HUES6 (cell line): ENCODE measurements at regions not wholly inside any gene's neighbourhood (a gene's known extent, or its start where the extent isn't known, plus 50 kb on each side); places are given as distances from the start of the nearest gene placed in this dataset.

Source experiments
- H3K27ac ChIP-seq: 2 replicates; pipeline ENCODE4 v1.7.0; 2013; ENCODE audit warnings: low read depth, mild to moderate bottlenecking, low read length, inconsistent platforms
- H3K27me3 ChIP-seq: 2 replicates; pipeline ENCODE4 v1.6.1; 2013; ENCODE audit warnings: low read length; ENCODE audit not compliant: control insufficient read depth, insufficient read depth
- H3K36me3 ChIP-seq: 2 replicates; pipeline ENCODE4 v1.6.1; 2013; ENCODE audit warnings: low read length; ENCODE audit not compliant: control insufficient read depth, insufficient read depth
- H3K4me1 ChIP-seq: 2 replicates; pipeline ENCODE4 v1.6.1; 2013; ENCODE audit warnings: low read length; ENCODE audit not compliant: control insufficient read depth, insufficient read depth
- H3K4me3 ChIP-seq: 2 replicates; pipeline ENCODE4 v1.5.1; 2013; ENCODE audit warnings: low read depth, low read length
- H3K9ac ChIP-seq: one replicate; pipeline ENCODE4 v1.6.1; 2013; ENCODE audit warnings: mild to moderate bottlenecking, low read length
- H3K9me3 ChIP-seq: 2 replicates; pipeline ENCODE4 v1.6.1; 2013; ENCODE audit warnings: low read depth, low read length; ENCODE audit not compliant: control insufficient read depth, insufficient read depth

DNA sequence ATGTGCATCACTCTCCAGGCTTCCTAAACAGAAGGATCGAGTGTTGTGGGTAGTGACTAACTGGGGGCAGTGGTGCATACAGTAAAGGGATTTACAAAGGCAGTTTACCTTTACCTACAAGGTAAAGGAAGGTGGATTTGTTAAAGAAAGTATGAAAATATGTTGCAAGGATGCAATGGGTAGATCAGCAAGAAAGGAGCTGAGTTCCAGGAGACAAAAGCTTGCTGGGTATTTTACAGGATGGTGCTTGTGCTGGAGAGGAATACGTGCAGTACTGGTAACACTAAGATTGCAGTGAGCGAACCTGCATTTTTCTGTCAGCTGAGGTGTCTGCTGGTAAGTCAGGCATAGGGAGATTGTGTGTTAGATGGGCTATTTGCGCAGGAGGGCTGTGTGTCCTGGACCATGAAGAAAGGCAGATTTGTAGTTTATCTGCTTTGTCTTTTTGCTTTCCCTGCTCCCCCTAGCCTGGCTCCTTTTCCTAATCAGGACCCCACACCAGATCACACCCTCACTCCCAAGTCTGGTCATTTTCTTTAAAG, 304.6 kb downstream of the THBS2 start:
- Histone ChIP-seq H3K27ac (no peak overlapping the region), H3K36me3 (no peaks in the 10 kb centered on the region), H3K9ac (no peak overlapping the region), H3K4me1 (no peaks in the 10 kb centered on the region), H3K4me3 (no peak overlapping the region), H3K9me3 (peaks cover 9% of the 10 kb centered on the region), H3K27me3 (no peaks in the 10 kb centered on the region)

- no peaks in the 10 kb centered on the region for H3K36me3 ChIP-seq
- H3K4me3 ChIP-seq, result no peak overlapping the region
- peaks cover 9% of the 10 kb centered on the region for H3K9me3 ChIP-seq
- H3K27ac ChIP-seq, result no peak overlapping the region
- H3K4me1 ChIP-seq, result no peaks in the 10 kb centered on the region
- no peak overlapping the region for H3K9ac ChIP-seq
- H3K27me3 ChIP-seq, result no peaks in the 10 kb centered on the region
Observed at GRCh38 chr6:168948002-168948401, 305.6 kb downstream of the THBS2 start.

GRCh38 chr6:168943231-168943905, 310.3 kb downstream of the THBS2 start:
- no peaks in the 10 kb centered on the region; the same call in 1 of the 2 replicates for H3K4me1 ChIP-seq
- H3K27ac ChIP-seq, result no peak overlapping the region
- H3K27me3 ChIP-seq, result no peaks in the 10 kb centered on the region
- no peaks in the 10 kb centered on the region for H3K36me3 ChIP-seq
- no peaks in the 10 kb centered on the region for H3K9me3 ChIP-seq
- H3K4me3 ChIP-seq, result no peak overlapping the region
- no peak overlapping the region for H3K9ac ChIP-seq

DNA sequence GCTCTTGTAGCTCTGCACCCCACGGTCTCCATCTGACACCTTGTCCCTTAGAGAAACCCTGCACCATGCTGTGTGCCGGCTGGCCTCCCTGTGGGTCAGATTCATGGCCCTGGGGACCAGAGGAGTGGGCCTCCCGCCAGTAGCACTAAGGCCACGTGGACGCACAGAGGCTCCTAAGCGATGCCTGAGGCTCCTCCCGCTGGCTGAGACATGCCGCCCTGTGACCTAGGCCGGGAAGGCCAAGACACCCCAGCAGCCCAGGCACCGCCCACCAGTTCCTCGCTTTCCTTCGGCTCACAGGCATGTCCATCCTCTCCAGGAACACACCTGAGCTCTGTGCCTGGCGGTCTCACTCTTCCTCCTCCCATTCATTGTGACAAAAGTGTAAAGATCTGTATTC, 311.0 kb downstream of the THBS2 start:
- no peaks in the 10 kb centered on the region; the same call in 1 of the 2 replicates for H3K4me1 ChIP-seq
- no peaks in the 10 kb centered on the region for H3K36me3 ChIP-seq
- H3K27me3 ChIP-seq, result no peaks in the 10 kb centered on the region
- H3K27ac ChIP-seq, result no peak overlapping the region
- no peaks in the 10 kb centered on the region for H3K9me3 ChIP-seq
- no peak overlapping the region for H3K4me3 ChIP-seq
- no peak overlapping the region for H3K9ac ChIP-seq

GRCh38 chr6:168941036-168941435, 312.6 kb downstream of the THBS2 start:
- Histone ChIP-seq H3K9me3 (no peaks in the 10 kb centered on the region), H3K27me3 (no peaks in the 10 kb centered on the region), H3K4me1 (no peaks in the 10 kb centered on the region; the same call in 1 of the 2 replicates), H3K4me3 (no peak overlapping the region), H3K9ac (no peak overlapping the region), H3K27ac (no peak overlapping the region), H3K36me3 (no peaks in the 10 kb centered on the region)

DNA sequence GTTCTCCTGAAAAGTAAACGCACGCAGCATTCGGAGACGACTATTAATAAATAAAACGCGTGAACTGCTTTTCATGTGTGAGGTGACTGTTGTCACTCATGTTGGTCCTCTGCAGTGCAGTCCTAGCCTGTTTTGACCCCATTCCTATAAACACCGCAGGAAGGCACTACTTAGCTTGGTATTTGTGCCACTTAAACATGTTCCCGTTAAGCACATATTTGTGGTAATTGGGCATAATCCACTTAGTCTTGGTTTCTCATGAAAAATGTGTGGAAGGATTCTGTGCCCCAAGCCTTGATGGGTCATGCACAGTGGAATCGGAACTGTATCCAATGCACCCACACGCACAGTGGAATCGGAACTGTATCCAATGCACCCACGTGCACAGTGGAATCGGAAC, 313.9 kb downstream of the THBS2 start:
- Histone ChIP-seq H3K4me1 (no peaks in the 10 kb centered on the region; the same call in 1 of the 2 replicates), H3K4me3 (no peak overlapping the region), H3K9me3 (no peaks in the 10 kb centered on the region), H3K27ac (no peak overlapping the region), H3K27me3 (no peaks in the 10 kb centered on the region), H3K9ac (no peak overlapping the region), H3K36me3 (no peaks in the 10 kb centered on the region)

DNA sequence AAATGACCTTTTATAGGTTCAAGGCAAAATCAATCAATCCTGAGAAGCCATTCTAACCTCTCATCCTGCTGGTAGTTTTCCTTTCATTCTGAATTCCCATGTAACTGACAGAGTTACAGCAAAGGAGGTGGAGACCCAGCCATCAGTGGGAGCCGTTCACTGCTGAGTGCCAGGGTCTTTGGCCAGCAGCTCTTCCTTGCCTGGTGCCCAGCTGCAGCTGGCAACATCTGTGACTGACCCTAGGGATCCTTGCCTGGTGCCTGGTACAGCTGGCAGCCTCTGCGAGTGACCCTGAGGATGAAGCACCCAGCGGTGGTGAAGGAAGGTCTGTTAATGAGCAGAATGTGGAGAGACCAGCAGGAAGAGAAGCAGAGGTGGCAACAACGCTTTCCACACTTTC, 314.6 kb downstream of the THBS2 start:
- Histone ChIP-seq H3K27me3 (no peaks in the 10 kb centered on the region), H3K27ac (no peak overlapping the region), H3K9ac (no peak overlapping the region), H3K4me3 (no peak overlapping the region), H3K9me3 (no peaks in the 10 kb centered on the region), H3K36me3 (no peaks in the 10 kb centered on the region), H3K4me1 (no peaks in the 10 kb centered on the region; the same call in 1 of the 2 replicates)

GRCh38 chr6:168938546-168938945, 315.1 kb downstream of the THBS2 start:
- no peak overlapping the region for H3K27ac ChIP-seq
- H3K9ac ChIP-seq, result no peak overlapping the region
- H3K36me3 ChIP-seq, result no peaks in the 10 kb centered on the region
- H3K4me3 ChIP-seq, result no peak overlapping the region
- no peaks in the 10 kb centered on the region; the same call in 1 of the 2 replicates for H3K4me1 ChIP-seq
- H3K27me3 ChIP-seq, result no peaks in the 10 kb centered on the region
- no peaks in the 10 kb centered on the region for H3K9me3 ChIP-seq

GRCh38 chr6:168937054-168937453, 316.6 kb downstream of the THBS2 start:
- peaks cover 11% of the 10 kb centered on the region for H3K9me3 ChIP-seq
- H3K27ac ChIP-seq, result no peak overlapping the region
- H3K4me3 ChIP-seq, result no peak overlapping the region
- no peak overlapping the region for H3K9ac ChIP-seq
- H3K27me3 ChIP-seq, result no peaks in the 10 kb centered on the region
- H3K36me3 ChIP-seq, result no peaks in the 10 kb centered on the region
- no peaks in the 10 kb centered on the region; the same call in 1 of the 2 replicates for H3K4me1 ChIP-seq

DNA sequence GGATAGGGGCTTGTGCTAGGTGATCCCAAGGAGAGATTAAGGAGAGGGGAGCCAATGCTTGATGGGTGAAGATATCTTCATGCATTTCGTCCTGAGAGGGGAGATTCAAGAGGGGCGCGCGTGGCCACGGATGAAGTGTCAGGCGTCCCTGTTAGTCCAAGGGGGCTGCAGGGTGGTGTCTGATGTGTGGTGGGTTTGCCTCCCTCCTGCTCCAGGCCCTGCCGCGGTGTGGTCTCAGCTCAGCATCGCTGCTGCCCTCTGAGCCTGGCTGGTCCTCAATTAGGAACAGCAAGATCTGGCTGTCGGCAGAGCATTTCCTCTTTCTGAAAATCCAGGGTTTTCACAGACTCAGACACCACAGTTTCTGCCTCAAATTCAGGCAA, 318.0 kb downstream of the THBS2 start:
- Histone ChIP-seq H3K9ac (no peak overlapping the region), H3K27ac (no peak overlapping the region), H3K4me3 (no peak overlapping the region), H3K27me3 (no peaks in the 10 kb centered on the region), H3K9me3 (peaks cover 17% of the 10 kb centered on the region), H3K36me3 (no peaks in the 10 kb centered on the region), H3K4me1 (no peaks in the 10 kb centered on the region; the same call in 1 of the 2 replicates)

- H3K9me3 ChIP-seq, result peaks cover 21% of the 10 kb centered on the region
- no peaks in the 10 kb centered on the region; the same call in 1 of the 2 replicates for H3K4me1 ChIP-seq
- H3K27me3 ChIP-seq, result no peaks in the 10 kb centered on the region
- H3K36me3 ChIP-seq, result no peaks in the 10 kb centered on the region
- no peak overlapping the region for H3K9ac ChIP-seq
- H3K27ac ChIP-seq, result no peak overlapping the region
- H3K4me3 ChIP-seq, result no peak overlapping the region
Observed at GRCh38 chr6:168934660-168935627, 318.7 kb downstream of the THBS2 start.
